ENCODE measurements at regions not wholly inside any gene's neighbourhood (a gene's known extent, or its start where the extent isn't known, plus 50 kb on each side); places are given as distances from the start of the nearest gene placed in this dataset.

GRCh38 chr3:103495186-103495585 is 1060.4 kb downstream of the ZPLD1 start:
- Histone ChIP-seq H3K79me2 (ENCODE audit: control insufficient read depth, insufficient read depth, low read length) (no peaks in the 10 kb centered on the region), H4K20me1 (ENCODE audit: control insufficient read depth, extremely low read depth, insufficient read depth, low read length) (no peaks in the 10 kb centered on the region), H2AFZ (ENCODE audit: control insufficient read depth, low read length) (no peak overlapping the region), H3K4me3 (ENCODE audit: control insufficient read depth in 2 of 3, extremely low read depth in 1 of 3, insufficient read depth in 2 of 3, low read depth in 1 of 3, low read length in 3 of 3) (no peak overlapping the region), H3K9me1 (ENCODE audit: control insufficient read depth, extremely low read depth, insufficient read depth, low read length) (no peaks in the 10 kb centered on the region), H3K9ac (ENCODE audit: control insufficient read depth, extremely low read depth, insufficient read depth, low read length) (no peak overlapping the region), H3K27me3 (ENCODE audit: control insufficient read depth, extremely low read depth, insufficient read depth, low read length) (no peaks in the 10 kb centered on the region), H3K4me1 (ENCODE audit: control insufficient read depth, extremely low read depth, insufficient read depth, low read length) (no peaks in the 10 kb centered on the region), H3K9me3 (ENCODE audit: control insufficient read depth, low read depth, low read length) (no peaks in the 10 kb centered on the region), H3K4me2 (ENCODE audit: control insufficient read depth, extremely low read depth, insufficient read depth, low read depth, low read length) (no peak overlapping the region), H3K27ac (ENCODE audit: control insufficient read depth, insufficient read depth, low read length) (no peak overlapping the region), H3K36me3 (ENCODE audit: control insufficient read depth in 2 of 2, extremely low read depth in 1 of 2, insufficient read depth in 2 of 2, low read length in 2 of 2) (no peaks in the 10 kb centered on the region)
- TF ChIP-seq EZH2 (IDR thresholded peaks at IDR 0.05; ENCODE audit: low read length) (no peak), CTCF (optimal IDR thresholded peaks at IDR 0.05 in 1 of 3, IDR thresholded peaks at IDR 0.05 in 1 of 3, conservative IDR thresholded peaks at IDR 0.05 in 1 of 3; ENCODE audit: extremely low read depth in 1 of 3, insufficient read depth in 2 of 3, low read length in 3 of 3) (no peak)
- DNase-seq (ENCODE audit: low read depth, low spot score) (no peak), FAIRE-seq (no peak)
- dilution Hi-C loops (cut with MboI; ENCODE audit: extremely low pct_ligation_motif_present, low sequenced_read_pairs): no loop called here

DNA sequence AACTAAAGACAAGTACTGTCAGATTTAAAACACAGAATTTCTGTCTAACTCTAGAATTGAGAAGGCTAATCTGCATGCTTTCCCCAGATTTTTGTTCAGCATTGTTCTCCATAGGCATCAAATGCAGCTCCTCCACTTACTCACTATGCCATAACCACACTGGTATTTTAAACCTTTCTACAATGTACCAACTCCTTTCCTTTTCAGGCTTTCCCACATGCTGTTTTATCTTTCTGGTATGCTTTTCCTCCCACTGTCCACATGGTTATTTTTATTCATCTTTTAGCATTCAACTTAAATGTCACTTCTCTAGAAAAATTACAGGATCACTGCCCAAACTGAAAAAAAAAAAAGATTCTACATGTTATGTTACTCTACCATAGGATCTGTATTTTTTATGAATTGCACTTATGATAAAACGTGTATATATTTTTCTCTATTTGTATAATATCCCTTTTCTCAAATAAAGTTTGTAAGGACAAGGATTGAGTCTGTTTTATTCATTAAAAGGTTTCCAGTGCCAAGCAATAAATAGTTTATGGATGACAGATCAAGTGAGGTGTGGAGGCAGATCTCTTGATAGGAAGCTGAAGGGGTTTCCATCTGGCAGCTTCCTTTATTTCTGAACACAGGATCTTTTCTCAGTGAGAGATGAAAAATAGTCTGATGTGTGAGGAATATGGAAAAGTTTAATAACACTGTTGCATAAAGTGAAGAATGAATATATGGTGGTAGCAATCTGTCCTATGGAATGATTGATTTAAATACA is 1064.5 kb downstream of the ZPLD1 start:
- no peaks in the 10 kb centered on the region for H3K4me1 ChIP-seq (ENCODE audit: control insufficient read depth, extremely low read depth, insufficient read depth, low read length)
- no peak overlapping the region for H3K4me2 ChIP-seq (ENCODE audit: control insufficient read depth, extremely low read depth, insufficient read depth, low read depth, low read length)
- FAIRE-seq (no peak), DNase-seq (ENCODE audit: low read depth, low spot score) (no peak)
- H4K20me1 ChIP-seq (ENCODE audit: control insufficient read depth, extremely low read depth, insufficient read depth, low read length): no peaks in the 10 kb centered on the region
- TF ChIP-seq CTCF (optimal IDR thresholded peaks at IDR 0.05 in 1 of 3, IDR thresholded peaks at IDR 0.05 in 1 of 3, conservative IDR thresholded peaks at IDR 0.05 in 1 of 3; ENCODE audit: extremely low read depth in 1 of 3, insufficient read depth in 2 of 3, low read length in 3 of 3) (no peak), EZH2 (IDR thresholded peaks at IDR 0.05; ENCODE audit: low read length) (no peak)
- H2AFZ ChIP-seq (ENCODE audit: control insufficient read depth, low read length): no peak overlapping the region
- H3K9me3 ChIP-seq (ENCODE audit: control insufficient read depth, low read depth, low read length): no peaks in the 10 kb centered on the region
- no peak overlapping the region for H3K9ac ChIP-seq (ENCODE audit: control insufficient read depth, extremely low read depth, insufficient read depth, low read length)
- H3K27ac ChIP-seq (ENCODE audit: control insufficient read depth, insufficient read depth, low read length): no peak overlapping the region
- H3K36me3 ChIP-seq (ENCODE audit: control insufficient read depth in 2 of 2, extremely low read depth in 1 of 2, insufficient read depth in 2 of 2, low read length in 2 of 2): no peaks in the 10 kb centered on the region
- no peaks in the 10 kb centered on the region for H3K79me2 ChIP-seq (ENCODE audit: control insufficient read depth, insufficient read depth, low read length)
- no peaks in the 10 kb centered on the region for H3K9me1 ChIP-seq (ENCODE audit: control insufficient read depth, extremely low read depth, insufficient read depth, low read length)
- dilution Hi-C loops (cut with MboI; ENCODE audit: extremely low pct_ligation_motif_present, low sequenced_read_pairs): no loop called here
- H3K27me3 ChIP-seq (ENCODE audit: control insufficient read depth, extremely low read depth, insufficient read depth, low read length): no peaks in the 10 kb centered on the region
- no peak overlapping the region for H3K4me3 ChIP-seq (ENCODE audit: control insufficient read depth in 2 of 3, extremely low read depth in 1 of 3, insufficient read depth in 2 of 3, low read depth in 1 of 3, low read length in 3 of 3)
